DMS153 (cell line): ENCODE measurements at regions not wholly inside any gene's neighbourhood (a gene's known extent, or its start where the extent isn't known, plus 50 kb on each side); places are given as distances from the start of the nearest gene placed in this dataset.

Experiments
- DNase-seq: peaks from one replicate; lab custom pipeline; 2025; lab: John Stamatoyannopoulos, UW

DNA sequence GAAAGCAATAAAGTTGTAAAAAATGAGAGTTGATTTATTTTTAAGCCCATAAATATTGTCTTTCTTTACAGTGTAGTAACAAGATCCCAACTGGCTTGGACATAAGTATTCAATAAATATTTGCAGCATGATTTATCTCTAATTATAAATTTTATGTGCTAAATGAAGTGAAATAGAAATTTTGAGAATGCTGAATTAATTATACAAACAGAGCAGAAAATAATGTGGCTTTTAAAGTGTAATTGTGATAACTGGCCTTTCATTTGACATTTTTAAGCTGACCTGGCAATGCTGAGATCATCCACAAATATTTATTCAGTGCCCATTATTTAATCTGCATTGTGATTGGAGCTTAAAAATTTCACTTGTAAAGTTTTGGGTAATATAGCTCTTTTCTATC, 201.6 kb upstream of the NAV3 start:
- no peak for DNase-seq

DNA sequence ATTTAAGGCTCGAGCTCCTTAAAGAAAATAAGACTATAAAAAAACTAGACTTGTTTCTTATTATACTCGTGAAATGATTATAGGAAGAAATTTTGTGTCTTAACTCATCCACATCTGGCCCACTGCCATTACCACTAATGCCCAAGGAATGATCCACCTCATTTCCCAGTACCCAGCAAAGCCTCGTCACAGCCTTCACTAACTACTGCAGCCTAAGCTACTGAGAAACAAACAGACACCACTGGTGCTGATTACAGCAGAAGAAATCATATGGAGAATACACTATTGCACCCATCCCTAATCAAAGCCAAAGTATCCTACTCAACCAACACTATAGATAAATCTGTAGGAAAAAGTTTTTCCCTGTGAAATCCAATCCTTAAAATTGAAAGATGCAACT, 205.3 kb upstream of the NAV3 start:
- no peak for DNase-seq

DNA sequence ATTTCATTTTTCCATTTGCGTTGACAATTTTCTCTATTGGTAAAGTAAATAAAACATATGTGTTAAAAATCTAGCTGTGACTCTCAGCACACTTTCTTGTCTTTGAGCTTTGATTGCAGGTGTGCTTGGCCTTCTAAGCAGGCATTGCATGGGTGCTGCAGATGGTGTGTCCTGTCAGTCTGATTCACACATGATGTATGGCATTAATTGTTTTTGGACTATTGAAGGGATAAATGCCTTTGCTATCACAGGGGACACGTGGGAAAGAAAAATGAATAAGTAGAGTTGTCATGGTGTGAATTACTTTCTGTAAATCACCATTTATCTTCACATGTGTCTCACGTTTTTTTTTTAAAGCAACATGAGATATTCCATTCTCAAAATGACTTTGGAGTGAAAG, 211.3 kb upstream of the NAV3 start:
- DNase-seq = no peak

DNA sequence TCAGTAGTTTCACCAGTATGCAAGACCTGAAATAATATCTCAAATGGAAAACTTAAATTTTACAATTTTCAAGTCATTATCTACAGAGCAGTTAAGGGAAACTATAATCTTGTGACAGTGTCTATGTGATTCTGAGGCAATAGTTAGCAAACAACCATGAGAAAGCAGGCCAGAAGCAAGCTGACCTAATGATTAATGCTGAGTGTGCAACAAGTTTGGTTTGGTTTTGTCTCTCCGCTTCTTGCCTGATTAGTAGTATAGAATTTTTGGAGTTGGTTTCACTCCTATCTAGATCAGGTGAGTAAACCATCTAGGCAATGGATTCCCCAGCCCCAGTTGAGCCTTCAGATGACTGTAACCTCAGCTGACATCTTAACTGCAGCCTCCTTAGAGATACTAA, 212.9 kb upstream of the NAV3 start:
- DNase-seq = no peak

DNA sequence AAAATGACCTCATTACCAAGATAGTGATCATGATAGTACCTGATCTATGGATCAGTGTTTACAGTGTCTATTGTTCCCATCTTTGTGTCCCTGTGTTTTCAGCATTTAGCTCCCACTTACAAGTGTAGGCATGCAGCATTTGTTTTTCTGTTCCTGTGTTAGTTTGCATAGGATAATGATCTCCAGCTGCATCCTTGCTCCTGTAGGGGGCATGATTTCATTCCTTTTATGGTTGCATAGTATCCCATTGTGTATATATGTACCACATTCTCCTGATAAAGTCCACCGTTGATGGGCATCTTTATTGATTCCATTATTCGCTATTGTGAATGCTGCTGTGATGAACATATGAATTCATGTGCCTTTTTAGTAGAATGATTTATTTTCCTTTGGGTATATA, 215.4 kb upstream of the NAV3 start:
- no peak for DNase-seq

DNA sequence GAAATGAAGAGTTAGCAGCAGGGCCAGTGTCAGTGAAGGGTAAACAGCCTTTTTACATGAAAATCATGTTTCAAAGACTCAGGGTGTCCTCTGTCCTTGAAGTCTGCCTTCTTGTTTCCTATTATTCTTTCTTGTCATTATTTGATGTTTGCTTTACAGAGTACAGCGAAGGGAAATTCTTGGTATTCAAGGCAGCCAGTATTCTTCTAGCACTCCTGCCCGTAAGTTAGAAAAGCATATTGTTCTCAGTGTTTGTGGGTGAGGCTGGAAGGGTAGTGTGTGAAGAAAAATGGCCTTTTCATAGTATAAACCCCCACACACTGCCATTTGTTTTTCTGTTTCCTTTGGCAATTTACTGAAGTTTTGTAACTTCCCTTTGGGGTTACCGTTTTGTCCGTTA, 217.3 kb upstream of the NAV3 start:
- no peak for DNase-seq

DNA sequence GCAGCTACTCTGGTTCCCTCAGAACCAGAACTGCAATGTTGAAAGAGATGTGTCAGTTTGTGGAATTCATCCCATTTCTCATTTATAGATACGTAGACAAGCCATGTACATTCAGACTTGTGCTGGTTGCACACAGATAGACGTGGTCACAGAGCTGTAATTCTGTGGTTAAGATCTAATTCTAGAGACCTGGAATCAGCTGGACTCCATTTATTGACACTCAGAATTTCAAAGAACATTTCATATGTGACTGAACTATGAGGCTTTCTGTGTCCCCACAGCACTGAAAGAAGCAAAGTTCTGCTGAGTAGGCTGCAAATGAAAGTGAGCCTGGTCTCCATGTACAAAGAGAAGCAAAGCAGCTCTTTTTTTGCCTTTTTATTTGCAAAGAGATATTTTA, 220.2 kb upstream of the NAV3 start:
- DNase-seq = no peak

DNA sequence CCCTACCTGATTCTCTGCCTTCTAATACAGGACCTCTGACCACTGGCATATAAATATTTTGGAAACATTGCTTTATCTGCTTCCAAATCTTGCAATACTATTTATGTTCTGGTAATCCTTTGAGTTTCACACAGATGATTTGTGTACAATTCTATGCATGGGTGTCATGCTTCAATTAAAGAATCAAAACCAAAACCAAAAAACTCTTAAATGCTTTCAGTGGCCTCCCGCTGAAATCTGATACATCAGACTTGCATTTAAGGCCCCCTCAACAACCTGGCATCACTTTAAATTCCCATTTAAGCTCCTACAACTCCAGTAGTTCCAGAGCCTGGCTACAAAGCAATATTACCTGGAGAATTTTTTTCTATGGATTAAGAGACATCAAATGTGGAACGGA, 221.7 kb upstream of the NAV3 start:
- DNase-seq = no peak

DNA sequence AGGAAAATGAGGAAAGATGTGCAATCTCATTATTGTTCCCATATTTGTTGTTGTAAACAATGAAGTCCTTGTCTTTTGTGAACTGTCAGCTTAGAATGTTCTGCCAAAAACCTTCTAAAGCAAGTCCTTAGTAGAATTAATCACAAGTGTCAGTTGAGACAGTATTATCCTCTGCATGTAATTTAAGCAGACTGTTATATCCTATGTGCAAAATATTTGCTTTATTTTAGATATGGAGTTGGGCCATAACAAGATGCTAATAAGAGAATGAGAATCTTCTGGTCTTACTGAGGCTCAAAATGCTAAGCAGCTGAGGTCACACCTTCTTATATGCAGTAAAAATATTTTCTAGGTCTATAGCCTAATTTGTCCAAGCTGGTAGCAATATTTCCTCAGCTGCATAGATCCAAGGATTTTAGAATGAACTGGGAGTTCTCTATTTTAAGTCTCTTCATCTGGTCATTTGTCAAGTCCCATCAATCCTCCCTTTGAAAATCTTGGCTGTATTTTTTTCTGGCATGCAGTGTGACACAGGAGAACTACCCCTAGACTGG, 222.3 kb upstream of the NAV3 start:
- DNase-seq = no peak

DNA sequence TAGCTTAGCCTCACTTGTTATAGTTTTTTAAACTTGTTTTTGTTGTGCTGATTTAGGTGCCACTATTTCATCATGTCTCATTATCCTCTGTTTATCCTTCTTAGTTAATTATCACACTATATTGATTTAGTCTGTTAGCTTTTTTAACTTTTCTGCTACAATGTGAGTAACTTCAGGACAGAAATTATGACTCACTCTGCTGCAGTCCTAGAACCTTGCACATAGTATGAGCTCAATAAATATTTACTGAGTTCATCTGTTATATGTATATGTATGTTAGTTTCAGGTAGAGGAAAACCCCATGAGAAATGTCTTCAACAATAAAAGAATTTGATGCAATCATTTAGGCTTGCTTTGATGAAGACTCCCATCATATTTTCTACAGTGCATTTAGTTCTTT, 224.3 kb upstream of the NAV3 start:
- DNase-seq = no peak

DNA sequence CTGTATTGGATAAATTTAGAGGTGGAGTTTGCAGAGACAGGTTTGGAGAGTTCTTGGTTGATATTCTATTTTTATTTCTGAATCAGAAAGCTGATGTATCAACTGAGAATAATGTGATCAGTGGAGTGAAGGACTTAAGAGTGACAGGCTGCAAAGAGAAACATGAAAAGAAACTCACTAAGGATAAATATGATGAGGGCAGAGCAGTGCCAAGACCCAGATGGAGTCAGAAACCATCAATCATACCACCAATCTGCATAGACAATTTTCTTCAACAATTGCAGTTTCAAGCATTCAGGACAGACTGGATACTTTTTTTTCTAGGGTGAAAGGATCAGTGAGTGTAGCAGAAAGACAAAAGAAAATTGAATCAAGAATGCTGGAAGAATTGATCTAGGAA, 226.7 kb upstream of the NAV3 start:
- DNase-seq = no peak

DNA sequence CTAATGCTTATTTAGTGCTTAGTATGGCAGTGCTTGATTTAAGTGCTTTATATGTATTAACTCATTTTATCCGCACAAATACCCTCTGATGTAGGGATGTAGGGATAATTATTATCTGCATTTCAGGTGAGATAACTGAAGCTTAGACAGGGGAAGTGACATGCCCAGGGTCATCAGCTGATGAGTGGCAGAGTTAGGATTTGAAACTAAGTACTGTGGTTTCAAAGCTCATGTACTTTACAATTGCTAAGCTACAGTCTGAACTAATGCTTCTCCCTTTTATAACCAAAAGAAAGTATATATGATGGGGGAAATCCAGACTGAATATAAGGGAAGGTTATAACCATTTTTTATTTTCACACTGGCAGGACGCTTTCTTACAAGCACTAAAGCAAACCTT, 229.6 kb upstream of the NAV3 start:
- no peak for DNase-seq

DNA sequence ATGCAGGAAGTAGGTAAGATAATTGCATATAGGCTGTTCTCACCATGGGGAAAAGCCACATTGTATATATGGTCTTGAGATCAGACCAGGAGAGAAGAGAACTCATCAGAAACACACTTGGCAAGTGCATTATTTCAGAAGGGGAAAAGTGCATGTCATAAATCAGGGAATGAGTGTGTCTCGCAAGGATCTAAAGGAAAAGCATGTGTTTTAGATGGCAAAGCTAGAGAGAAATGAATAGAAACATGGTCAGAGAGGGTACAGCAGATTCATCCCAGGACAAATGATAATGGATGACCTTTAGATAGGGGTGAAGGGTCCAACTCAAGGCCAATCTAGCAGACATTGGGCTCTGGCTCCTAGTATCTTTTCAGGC, 230.2 kb upstream of the NAV3 start:
- no peak for DNase-seq

DNA sequence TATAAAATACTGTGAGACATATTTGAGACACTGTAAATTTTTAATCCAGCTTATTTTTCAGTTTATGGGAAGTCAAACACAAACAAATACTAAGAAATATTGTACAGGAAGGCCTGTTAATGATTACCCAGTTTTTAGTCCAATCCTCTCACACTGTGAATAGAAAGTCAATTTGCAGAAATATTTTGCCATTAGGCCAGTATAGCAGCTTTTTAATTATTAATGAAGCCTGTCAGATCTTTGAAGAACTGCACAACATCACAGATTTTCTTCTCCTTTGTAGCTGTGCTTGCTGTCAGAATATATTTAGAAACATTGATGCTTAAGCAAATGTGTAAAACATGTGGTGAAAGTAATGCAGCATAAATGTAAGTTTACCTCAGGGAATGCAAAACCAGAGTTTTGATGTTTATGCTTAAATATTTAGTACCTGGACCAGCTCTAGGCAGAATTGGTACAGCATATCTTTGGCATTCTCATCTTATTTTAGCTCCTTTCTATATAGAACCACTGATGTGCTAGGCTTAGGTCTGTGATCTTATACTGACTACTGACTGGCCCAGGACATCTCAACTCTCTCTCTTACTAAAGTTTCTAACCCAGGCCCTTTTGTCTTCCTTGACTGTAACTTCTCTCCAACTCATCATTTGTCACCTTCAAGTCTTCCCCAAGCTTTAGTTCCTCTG, 230.8 kb upstream of the NAV3 start:
- no peak for DNase-seq

DNA sequence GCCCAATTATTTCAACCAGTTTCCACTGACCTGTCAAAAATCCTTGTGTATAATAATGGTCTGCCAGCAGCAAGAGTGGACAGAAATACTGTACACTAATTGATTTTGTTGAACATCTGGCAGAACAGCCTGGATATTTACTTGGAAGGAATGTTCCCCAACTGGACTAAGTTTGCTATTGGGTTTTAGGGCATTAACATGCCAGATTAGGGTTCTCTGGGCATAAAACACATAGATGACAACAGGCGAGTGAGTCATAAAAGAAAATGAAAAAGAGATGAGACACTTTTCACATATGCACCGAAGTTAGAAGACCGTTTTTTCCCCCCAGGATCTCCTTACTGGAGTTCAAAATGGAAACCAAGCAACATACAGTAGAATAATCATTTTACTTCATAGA, 236.3 kb upstream of the NAV3 start:
- DNase-seq = no peak

DNA sequence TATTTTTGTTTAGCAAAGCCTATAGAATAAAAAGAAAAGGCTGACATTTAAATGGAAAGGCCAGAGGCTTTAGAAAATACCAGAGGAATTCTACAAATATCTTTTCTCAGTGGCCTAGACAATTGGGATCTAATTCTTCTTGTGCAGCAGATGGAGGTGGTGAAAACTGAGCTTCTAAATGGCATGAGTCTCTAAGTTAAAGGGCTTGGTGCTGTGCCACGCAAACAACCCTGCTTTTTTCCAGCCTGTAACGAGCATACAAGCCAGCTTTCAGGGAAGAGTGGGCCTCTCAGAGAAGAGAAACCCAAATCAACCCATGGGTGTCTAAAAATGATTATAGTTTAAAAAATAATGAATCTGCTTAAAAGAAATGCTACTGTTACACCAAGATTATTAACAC, 237.9 kb upstream of the NAV3 start:
- DNase-seq = peak; percentile 6

DNA sequence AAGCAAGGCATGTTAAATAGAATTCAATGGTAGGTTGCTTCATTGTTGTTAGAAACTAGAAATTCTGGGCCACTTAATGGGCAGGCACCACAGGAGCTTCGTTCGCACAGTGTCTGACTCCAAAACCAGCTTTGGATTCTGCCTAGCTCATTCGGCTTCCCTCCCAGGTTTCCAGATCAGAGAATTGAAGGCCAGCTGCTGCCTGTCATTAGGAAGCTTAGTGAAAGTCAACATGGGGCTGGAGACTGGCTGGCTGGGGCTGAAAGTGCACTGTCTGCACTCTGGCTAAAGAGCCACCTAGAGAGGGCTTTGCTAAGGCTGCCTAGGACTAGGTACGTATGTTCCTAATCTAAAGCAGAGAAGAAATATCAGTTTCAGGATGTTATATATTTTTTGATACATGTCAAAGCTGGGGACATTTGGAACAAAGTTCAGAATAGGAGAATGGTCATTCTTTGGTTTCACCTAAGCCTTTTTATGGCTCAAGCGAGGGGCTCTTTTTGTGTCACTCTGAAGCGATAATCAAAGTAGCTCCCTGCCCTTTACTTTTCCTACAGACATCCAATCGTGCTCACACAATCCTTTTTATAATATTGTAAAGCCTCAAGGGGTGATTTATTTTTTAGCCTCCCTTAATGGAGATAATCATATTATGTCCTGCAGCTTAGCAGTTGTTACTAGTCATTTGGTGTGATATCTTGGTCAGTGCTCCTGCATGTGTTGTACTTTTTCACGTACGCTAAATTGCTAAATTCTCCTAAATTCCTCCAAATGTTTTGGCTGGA, 238.5 kb upstream of the NAV3 start:
- DNase-seq = peak; percentile 67

DNA sequence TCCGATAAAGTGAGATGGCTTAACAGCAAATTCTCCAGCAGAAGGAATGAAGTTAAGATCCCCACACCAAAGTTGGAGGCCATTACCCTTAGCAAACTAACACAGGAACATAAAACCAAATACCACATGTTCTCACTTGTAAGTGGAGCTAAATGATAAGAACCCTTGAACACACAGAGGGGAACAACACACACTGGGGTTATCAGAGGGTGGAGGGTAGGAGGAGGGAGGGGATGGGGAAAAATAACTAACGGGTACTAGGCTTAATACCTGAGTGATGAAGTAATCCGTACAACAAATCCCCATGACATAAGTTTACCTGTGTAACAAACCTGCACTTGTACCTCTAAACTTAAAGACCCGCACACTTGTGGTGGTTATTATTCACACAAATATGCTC, 240.4 kb upstream of the NAV3 start:
- no peak for DNase-seq

DNA sequence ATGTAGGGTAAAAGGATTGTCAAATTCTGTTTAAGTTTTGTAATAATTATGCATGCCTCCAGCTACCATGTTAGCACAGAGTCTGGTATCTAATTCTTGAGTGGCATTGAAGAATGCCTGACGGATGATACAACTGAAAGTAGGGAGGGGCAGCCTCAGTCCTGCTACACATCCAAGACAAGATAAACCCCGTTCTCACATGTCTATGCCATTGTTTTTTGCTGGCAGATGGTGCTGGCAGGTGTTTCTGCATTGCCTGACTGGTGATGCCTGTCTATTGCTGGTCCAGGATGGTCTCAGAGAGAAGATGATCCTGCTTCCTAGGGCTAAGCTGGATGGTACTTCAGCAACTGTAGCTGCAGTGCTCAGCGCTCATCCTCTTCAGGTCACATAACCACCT, 245.8 kb upstream of the NAV3 start:
- no peak for DNase-seq

DNA sequence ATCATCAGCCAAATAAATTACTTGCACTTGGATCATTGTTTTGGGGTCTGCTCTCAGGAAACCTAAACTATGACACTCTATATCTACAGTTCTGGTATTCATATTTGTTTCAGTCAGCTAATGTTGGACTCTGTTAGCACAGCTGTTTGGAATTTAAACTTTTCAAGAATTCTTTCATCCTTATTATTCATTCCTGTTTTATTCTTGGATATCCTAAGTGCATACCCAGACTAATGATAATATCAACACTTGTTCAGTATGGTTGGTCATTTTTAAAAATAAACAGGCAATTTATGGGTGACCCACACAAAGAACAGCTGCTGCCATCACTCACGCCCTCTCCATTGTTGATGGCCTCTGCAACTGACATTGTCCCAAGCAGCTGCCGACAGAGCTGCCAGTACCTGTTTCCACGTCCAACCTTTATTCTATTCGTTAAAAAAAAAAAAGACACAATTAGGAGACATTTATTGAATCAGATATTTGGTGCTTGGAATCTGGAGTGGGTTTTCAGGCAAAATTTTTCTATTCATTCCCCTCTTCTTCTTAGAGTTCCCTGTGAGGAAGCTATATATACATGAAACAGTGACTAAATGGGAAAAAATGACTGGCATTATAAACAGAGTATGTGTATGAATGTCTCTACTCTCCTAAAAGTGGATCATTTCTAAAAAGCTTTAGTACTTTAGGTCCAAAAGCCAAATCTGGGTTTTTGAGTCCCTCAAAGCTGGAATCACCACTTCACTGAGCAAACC, 252.1 kb upstream of the NAV3 start:
- DNase-seq = no peak

DNA sequence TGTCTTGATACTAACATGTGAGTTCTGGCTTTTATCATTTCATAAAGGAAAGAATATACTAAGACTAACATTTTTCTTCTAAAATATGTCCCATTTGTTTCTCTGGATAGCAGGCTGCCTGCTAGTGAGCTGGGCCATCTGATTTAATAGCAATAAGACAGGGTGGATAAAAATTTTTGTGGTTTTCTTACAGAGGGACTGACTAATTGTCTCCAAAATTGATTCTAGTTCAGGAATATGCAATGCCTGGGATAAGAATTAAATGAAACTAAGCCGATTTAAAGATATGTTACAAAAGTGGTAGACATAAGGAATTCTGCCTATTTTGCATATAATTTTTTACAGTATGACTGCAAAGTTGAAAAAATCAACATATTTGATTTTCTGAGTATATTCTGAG, 252.9 kb upstream of the NAV3 start:
- DNase-seq = no peak

DNA sequence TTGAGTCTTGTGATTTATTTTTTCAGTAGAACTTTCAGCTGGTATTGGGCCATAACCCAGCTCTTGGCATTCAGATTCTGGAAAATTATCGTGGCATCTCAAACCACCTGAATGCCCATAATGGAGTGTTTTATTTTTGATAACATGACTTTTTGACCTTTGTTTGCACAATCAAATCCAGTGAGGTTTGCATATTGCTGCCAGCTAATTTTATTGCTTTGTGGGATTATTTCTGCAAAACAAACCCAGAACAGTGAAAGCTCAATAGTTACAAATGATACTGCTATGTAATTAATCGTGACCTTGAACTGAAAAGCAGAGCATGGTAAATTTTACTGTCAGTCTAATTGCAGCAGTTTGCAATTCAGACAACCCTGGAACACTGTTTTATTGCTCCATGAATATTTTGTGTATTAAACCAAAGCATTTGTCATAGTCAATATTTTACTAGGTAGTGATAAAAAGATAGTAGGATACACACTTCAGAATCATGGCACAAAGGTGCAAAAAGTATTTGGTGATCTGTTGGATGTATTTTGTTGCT, 255.2 kb upstream of the NAV3 start:
- DNase-seq = no peak

DNA sequence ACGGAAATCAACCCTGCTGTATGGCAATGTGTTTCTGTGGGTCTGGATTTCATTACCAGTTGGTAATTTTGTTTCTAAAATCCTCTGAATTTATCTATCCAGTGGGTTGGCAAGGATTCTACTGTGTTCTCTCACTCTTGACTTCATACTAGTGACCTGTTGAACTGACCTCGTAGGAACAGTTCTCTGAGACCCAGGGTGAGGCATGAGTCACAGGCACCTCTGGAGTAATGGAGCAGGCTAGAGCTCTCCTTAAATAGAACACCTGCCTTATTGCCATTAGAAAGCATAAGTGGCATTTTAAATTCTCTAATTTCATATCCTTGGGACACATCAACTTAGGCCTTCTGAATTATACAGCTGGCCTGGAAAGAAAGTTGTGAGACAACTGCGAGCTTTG, 258.3 kb upstream of the NAV3 start:
- DNase-seq = no peak
